ENCODE measurements at regions not wholly inside any gene's neighbourhood (a gene's known extent, or its start where the extent isn't known, plus 50 kb on each side); places are given as distances from the start of the nearest gene placed in this dataset.
"Not testable (repeated sequence)": the region's sequence is repeated elsewhere in the genome, so short reads cannot be mapped to it uniquely, and the experiment has no call there.

DNA sequence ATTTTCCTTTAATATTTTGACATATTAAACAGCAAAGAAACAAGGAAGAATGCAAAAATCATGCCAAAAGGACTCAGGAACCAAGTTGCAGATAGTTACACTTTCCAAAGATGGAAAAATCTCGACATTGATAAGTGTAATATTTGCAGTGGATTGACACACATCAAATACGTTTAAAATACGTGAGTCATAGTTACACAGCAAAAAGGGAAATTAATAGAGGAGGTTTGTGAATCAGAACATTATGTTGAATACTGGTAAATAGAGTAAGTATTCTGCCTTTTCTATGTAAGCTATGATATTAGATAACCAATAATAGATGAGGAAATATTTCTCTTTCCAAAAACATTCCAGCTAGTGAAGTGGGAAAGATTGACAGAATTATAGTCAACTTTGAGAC, 1761.3 kb upstream of the IGFBP7 start:
- DNase-seq (ENCODE audit: low read depth) = no peak

DNA sequence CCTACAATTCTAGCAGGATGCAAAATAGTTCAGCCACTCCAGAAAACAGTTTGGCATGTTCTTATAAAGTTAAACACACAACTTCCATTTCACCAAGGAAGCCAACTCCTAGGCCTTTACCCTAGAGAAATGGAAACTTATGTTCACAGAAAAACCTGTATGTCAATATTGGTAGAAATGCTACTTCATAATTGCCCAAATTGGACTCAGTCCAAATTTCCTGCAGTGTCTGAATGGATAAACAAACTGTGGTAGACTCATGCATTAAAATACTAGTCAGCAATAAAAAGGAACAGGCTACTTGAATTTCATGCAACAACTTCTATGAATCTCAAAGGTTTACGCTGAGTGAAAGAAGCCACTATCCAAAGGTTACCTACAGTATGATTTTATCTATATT, 1738.8 kb upstream of the IGFBP7 start:
- no peak for DNase-seq (ENCODE audit: low read depth)

DNA sequence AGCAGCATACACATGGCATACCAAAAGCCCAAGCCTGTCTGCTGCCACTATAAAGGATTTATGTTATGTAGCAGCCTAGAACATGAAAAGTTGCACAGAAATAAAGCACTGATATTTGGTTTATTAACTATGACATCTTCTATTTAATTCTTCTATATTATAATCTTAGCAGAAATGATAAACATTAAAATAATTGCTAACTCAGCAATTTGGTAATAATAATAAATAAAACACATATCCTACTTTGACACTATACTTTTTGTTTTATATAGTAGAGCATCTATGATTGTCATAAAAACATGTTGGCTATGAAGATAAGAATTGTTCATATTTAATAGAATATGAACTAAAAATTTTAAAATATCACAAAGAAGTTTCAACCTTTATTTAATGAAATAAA, 1733.3 kb upstream of the IGFBP7 start:
- DNase-seq (ENCODE audit: low read depth) = no peak

DNA sequence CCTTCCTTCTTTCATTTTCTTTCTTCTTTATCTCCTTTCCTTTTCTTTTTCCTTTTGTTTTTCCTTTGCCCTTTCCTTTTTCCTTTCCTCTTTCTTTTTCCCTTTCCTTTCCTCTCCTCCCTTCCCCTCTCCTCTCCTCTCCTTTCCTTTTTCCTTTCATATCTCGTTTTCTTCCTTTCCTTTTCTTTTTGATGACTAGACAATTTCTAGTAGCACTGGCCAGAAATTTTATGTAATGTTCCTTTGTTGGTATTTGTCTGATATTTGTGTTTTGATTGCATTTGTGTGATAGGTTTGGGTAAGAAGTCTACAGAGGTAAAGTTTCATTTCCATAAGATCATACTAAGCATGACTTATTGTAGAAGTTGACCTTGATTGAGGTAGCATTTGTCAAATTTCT, 1722.9 kb upstream of the IGFBP7 start:
- DNase-seq (ENCODE audit: low read depth) = no peak

DNA sequence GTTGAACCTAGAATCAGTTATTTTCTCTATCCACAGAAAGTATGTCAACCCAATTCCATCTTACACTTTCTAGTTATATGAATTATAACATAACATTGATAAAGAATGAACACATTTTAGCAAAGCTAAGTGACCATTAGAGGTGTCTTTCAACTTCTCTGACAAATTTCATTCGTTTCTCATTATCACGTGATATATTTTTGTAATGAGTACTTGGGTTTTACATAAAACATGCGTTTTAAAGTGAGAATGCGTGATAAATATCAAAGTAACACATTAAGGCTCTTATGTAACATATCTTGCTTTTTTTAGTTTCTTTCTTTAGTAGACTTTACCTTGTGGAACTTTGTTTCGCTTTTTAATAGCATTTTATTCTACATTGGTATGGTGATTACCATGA, 1715.1 kb upstream of the IGFBP7 start:
- no peak for DNase-seq (ENCODE audit: low read depth)

DNA sequence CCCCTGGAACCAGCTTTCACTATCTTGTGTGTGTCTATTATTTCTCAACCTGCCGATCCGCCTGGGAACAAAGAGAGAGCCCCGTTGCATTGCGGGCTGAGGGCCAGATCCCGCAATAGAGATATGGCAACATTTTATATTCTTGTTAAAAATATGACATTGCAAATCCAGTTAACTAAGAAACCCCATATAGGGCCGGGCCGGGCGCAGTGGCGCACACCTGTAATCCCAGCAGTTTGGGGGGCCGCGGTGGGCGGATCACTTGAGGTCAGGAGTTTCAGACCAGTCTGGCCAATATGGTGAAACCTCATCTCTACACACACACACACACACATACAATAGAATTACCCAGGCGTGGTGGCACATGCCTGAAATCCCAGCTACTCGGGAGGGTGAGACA, 1708.4 kb upstream of the IGFBP7 start:
- not testable (repeated sequence) for DNase-seq (ENCODE audit: low read depth)

DNA sequence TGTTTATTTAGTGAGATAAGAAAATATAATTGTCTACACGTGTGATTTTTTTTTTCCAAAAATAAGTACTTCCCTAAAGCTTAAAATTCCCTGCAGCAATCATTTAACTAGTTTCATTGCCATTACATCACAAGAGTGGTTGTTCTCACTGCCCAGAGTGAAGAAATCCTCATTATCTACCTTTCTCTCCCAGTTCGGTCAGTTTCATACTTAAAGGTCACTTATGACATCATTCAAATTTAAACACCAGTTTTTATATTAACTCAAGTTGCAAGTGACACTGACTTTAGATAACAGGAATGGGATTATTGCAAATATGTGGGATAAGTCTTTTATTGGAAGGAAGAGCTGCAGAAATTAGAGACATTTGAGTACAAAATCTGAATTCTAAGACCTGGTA, 1699.8 kb upstream of the IGFBP7 start:
- no peak for DNase-seq (ENCODE audit: low read depth)

DNA sequence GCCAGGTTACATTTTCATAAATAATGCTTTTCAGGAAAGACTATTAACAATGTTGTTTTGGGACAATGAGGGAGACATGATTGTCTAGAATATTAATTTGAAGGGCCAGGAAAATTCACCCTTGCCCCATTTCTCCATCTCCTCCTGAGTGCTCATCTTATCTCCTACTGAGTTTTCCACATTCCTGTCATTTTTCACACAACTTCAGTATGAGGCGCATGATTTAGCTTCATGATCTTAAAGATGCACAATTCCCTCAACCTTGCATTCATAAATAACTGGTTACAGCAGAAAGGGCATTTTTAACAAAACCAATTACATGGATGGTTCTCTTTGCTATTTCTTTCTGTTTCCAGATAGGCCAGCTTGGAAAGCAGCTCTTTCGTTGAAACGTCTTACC, 1699.2 kb upstream of the IGFBP7 start:
- DNase-seq (ENCODE audit: low read depth) = no peak

DNA sequence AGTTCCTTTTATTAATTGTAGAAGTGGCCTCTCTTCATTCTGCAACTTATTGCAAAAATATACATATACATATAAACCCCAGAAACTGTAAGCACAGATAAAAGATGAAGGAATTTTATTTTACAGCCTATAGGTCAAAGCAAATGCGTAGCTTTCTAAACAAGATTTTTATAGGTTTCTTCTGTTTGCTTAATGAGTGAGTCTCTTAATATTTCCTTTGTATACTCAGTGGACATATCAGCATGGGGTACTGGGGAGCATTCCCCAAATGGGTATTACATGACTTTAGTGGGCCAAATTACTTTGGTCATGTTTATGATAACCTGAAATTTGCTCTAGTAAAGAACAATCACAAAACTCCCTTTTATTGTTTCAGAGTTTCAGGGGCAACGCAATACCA, 1698.6 kb upstream of the IGFBP7 start:
- no peak for DNase-seq (ENCODE audit: low read depth)

DNA sequence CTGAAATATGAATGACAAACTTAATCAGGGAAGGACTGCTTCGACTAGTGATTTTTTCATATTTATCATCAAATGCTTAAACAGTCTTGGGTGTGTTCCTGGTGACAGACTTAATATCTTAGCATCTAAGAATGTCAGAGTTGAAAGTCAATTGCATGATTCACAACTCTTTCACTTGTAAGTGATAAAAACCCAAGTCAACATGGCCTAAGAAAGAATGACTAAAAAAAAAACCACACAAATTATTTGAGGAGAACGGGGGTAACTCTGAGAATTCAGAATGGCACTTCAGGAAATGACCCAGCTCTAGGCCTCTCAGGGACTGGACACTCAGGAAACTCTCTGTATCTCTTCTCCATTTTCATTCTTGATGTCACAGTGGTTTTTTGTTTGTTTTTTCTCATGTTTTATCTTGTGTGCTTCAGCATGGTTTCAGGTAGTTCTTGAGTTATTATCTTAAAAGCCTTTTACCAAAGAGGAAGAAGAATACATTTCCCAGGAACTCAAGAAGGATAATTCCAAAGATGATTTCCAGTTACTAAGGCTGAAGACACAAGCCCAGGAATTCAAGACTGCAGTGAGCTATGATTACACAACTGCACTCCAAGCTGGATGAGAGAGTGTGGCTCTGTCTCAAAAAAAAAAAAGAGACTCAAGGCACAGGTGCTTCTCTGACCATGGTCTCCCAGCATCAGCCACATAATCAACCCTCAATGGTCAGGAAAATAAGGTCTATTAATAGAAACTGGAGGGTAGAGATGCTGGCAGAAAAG, 1697.8 kb upstream of the IGFBP7 start:
- DNase-seq (ENCODE audit: low read depth) = no peak

DNA sequence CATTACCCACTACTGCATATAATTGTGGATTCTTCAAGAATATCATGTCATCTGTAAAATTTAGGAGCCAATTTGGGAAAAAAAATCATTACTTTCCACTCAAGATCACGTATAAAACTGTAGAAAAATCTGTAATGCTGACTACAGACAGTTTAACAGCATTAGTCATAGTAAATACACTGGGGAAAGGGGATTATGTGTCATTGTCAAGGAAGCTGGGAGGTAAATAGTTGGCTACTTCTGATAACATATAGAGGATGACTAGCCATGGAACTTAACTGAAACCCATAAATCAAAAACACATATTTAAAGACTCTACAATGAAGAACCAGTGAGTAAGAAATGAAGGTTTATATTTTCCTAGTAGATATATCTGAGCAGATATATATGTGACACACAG, 1666.4 kb upstream of the IGFBP7 start:
- no peak for DNase-seq (ENCODE audit: low read depth)

DNA sequence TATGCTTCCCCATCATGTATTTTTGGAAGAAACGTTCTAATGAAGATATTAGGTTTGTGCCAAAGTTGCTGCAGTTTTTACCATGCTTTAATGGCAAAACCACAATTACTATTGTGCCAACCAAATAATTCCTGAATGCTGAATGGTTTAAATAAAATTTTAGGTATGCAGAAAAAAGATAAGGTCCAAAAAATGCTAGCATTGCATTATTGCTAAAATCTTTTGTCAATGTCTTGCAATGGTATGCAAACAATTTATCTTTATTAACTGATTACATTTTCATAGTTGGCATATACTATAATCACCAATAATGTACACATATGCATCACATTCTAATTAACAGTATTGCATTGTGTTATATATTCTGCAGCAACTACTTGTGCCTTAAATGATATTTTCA, 1657.4 kb upstream of the IGFBP7 start:
- no peak for DNase-seq (ENCODE audit: low read depth)

DNA sequence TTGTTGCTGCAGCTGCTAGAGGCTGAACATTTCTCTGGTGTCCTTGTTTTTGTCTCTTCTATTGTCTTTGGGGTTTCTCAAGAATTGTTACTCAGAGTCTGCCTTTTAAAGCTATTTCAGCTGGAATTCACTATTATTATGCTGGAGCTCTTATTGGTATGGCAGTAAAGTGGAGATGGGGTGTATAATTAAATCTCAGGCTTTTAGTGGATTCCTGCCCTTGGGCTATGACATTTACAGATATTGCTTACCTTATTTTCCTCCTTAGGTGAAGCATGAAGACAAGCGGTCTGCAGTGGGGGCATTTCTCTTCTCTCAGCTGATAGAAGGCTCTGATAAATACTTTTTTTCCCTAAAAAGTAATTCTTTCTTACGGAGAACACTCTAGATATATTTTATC, 1656.6 kb upstream of the IGFBP7 start:
- no peak for DNase-seq (ENCODE audit: low read depth)

DNA sequence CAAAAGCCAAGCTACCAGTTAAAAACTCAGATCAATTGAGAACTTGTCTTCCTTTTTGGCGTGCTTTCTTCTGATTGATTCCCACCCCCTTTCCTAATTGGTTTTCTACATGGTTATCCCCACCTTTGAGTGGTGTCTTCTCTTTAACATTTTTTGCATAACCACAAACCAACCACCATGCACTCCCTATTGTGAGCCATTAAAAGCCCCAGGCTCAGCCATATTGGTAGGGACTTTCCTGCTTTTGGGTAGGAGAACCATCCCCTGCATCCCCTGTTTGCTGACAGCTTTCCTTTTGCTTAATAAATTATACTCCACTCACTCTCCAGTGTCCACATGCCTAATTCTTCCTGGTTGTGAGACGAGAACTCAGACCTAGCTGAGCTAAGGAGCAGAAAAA, 1651.4 kb upstream of the IGFBP7 start:
- no peak for DNase-seq (ENCODE audit: low read depth)

DNA sequence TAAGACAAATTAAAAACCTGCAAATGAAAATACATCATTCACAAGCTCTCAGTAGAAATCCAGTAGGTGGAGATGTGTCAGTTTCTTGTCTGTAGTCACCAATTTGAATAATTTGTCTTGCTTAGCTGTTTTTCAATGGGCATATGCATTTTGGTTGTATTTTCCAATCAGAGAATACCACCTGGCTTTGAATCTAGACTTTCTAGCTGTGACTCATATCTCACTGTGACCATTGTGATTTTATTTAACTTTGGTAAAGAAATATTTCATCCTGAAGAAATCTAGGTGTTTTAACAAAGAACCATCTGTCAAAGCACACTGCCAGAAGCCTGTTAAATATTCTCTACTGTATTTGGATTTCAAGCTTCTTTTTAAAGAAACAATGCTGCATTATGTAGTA, 1650.6 kb upstream of the IGFBP7 start:
- DNase-seq (ENCODE audit: low read depth) = no peak

DNA sequence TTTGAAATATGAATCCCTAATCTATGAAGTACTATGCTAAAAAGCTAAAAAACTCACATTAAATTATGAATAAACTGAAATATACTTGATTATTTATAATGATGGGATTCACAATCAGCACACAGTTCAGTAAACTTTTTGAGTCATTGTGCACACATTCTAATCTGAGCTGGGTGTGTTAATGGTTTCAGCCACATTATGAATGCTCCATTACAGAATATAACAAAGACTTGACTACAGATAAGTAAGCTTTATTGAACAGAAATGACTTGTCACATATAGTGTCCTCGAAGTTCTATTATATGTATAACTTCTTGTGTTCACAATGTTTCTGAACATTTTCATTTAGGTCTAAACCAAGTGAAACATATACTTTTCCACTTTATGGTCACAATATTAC, 1649.9 kb upstream of the IGFBP7 start:
- no peak for DNase-seq (ENCODE audit: low read depth)

DNA sequence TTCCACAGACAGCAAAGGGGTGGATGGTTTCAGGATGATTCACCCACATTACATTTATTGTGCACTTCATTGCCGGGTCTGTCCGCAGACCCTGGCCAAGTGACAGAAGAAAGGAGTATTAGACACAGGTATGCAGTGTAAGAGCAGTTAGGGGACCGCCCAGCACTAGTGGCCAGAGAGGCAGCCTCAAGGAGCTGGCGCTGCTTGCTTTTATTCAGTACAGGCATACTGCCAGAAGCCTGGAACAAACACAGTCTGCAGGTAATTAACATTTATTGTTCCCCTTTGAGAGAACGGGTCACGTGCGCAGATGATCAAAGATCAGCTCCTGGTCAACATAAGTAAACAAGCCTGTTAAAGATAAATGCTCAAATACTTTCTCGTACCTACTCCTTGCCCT, 1639.0 kb upstream of the IGFBP7 start:
- no peak for DNase-seq (ENCODE audit: low read depth)

DNA sequence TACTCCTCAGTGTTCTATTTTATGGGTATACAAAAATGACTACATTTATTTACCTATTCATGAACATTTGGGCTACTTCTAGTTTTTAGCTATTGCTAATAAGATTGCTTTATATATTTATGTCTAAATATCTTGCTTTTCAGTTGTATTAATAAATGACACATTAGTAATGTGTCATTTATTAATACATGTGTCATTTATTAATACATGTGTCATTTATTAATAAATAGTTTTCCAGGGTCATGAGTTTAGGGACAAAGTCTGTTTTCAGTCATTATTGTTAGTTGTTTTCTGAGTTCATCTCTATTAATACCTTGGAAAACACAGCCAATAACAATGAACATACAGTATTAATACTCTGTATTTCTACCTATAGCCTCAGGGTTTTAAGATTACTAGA, 1630.7 kb upstream of the IGFBP7 start:
- no peak for DNase-seq (ENCODE audit: low read depth)

DNA sequence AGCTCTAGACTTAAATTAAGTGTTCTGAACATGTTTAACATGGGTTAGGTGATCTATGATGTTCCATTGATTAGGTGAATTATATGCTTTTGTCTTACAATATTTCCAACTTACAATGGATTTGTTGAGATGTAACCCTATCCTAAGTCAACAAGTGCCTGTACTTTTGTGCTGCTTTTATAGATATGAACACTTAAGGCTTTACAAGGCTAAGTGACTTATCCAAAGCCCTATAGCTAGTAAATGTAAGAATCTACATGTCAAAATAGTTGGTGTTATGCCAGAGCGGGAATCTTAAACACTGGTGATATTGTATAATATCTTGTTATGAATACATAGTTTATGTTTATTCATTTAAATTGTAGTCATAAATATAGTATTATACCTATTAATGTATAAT, 1629.1 kb upstream of the IGFBP7 start:
- no peak for DNase-seq (ENCODE audit: low read depth)

DNA sequence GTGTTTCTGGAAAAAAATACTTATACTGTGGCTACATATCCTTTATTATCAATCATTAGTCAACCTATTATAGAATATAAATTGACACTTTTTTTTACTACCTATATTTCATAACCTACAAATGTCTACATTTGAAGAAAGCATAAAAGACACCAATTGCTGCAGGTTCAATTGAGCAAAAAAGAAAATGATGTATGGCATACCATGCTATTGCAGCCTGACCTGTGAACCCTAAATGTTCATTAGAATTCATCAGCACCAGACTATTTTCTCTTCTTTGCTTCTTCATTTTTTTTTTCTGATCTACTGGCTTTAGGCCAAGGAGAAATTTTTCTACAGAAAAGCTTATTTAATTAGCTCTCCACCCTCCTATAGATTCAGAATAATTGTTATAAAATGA, 1628.2 kb upstream of the IGFBP7 start:
- DNase-seq (ENCODE audit: low read depth) = no peak

DNA sequence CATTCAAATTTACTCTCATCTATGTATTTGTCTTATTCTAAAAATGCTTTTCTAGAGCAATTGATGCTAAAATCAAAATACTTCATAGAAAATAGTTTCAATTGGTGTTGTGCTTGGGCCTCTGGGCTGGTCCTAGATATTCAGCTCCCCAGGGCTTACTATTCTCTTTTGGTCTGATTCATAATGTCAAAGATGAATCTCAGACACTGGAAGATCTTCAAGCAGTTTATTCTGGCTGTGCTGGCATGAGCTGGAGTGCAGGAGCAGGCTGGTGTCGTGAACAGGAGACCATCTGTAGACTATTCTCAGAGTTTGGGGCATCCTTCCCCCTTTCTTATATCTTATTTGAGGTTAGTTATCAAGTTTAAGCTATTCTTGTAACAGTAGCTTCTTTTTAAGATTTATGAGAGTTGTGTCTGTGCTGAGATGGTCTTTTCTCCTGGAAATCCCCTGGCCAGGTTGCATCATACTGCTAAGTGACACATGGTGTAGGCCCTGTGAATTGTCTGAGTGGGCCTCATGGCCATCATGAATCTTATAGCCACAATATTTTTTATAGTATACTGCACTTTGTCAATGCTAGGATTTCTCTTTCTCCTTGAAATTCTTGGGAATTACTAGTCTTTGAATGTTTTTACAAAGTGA, 1624.0 kb upstream of the IGFBP7 start:
- no peak for DNase-seq (ENCODE audit: low read depth)

DNA sequence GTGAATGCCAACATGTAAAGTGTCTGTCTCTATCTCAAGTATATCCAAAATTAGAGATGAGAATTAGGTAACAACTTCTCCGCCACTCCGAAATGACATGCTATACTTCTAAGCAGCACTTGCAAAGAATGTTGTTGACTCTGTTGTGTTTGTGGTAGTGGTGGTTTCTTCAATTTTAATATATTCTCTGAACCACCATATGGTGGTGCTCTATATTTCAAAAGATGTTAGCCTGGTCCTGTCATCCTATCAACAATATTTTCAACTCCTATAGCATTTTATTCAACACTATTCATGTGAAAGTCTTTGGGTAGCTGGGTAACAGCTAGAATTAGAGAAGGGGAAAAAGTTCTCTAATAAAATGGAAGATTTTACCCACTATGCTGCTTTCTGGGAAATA, 1622.8 kb upstream of the IGFBP7 start:
- no peak for DNase-seq (ENCODE audit: low read depth)

DNA sequence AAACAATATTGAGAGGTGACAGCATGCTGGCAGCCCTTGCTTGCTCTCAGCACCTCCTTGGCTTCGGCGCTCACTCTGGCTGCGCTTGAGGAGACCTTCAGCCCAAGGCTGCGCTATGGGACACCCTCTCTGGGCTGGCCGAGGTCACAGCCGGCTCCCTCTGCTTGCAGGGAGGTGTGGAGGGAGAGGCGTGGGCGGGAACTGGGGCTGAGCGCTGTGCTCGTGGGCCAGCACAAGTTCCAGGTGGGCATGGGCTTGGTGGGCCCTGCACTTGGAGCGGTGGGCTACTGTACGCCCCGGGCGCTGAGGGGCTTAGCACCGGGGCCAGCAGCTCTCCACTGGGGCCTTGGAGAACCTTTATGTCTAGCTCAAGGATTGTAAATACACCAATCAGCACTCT, 1613.8 kb upstream of the IGFBP7 start:
- DNase-seq (ENCODE audit: low read depth) = no peak

DNA sequence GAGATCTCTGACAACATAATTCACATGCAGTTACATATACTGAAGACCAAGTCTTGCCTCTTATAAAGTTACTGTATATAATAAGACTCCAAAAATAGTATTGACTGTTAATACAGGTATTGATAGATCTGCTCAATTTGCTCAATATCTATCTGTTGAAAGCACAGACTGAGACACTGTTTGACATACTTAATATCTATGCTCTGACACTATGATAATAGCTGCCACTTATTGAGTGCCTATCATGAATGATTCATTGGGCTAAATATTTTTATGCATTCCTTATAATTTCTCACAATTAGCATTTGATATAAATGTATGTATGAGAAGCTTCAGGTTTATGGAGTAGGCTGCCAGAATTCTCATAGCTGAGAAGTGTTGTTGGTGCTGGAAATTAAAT, 1600.9 kb upstream of the IGFBP7 start:
- DNase-seq (ENCODE audit: low read depth) = no peak

Data from activated T-helper 1 cell treated with Interleukin-2 at 50 U/mL for 16 hours (primary cell).